Suprapubic skin (tissue), 4 donors: ENCODE measurements at regions not wholly inside any gene's neighbourhood (a gene's known extent, or its start where the extent isn't known, plus 50 kb on each side); places are given as distances from the start of the nearest gene placed in this dataset.

Experiments
- DNase-seq, 2 donors: peaks; one replicate each; pipeline ENCODE4 v3.0.0-alpha.2; 2019; ENCODE audit warnings: low spot score in 2 of 2
- H3K27ac ChIP-seq: fragments of 200-600 bp; sonication (generic); one replicate; pipeline ENCODE4 v1.5.1; 2019
- H3K27me3 ChIP-seq: fragments of 200-600 bp; sonication (generic); one replicate; pipeline ENCODE4 v1.5.1; 2019
- H3K36me3 ChIP-seq: fragments of 200-600 bp; sonication (generic); one replicate; pipeline ENCODE4 v1.5.1; 2019
- H3K4me1 ChIP-seq: fragments of 200-600 bp; sonication (generic); one replicate; pipeline ENCODE4 v1.5.1; 2019
- H3K4me3 ChIP-seq: fragments of 200-600 bp; sonication (generic); one replicate; pipeline ENCODE4 v1.5.1; 2019; ENCODE audit warnings: mild to moderate bottlenecking
- H3K9me3 ChIP-seq: fragments of 200-600 bp; sonication (generic); one replicate; pipeline ENCODE4 v1.5.1; 2019
- CTCF ChIP-seq, 2 donors: fragments of 200-600 bp in 1 of 2; fragments of 450-650 bp in 1 of 2; sonication (generic) in 1 of 2; IDR thresholded peaks; one replicate each; pipeline ENCODE4 v1.5.1; 2016 to 2019; ENCODE audit warnings: antibody characterized with exemption in 2 of 2, mild to moderate bottlenecking in 1 of 2, moderate library complexity in 1 of 2
- EP300 ChIP-seq: sonication (generic); formaldehyde crosslinking; IDR thresholded peaks from one replicate; pipeline ENCODE4 v1.6.1; 2017; ENCODE audit warnings: antibody characterized with exemption
- POLR2A ChIP-seq, 2 donors: fragments of 450-650 bp; IDR thresholded peaks; one replicate each; pipeline ENCODE4 v1.6.1; 2017; ENCODE audit warnings: antibody characterized with exemption in 2 of 2, mild to moderate bottlenecking in 2 of 2, moderate library complexity in 2 of 2
- POLR2AphosphoS5 ChIP-seq, 3 donors: sonication (generic); formaldehyde crosslinking; IDR thresholded peaks; one replicate each; pipeline ENCODE4 v1.6.1; 2017; ENCODE audit warnings: antibody characterized with exemption in 3 of 3
- WGBS: methylation state at CpG from one replicate; pipeline ENCODE4 v1.1.5; 2018; 5-methylcytosine and 5-hydroxymethylcytosine counted together

- 87% methylated on average over 3 of the region's 3 CpGs for WGBS
- no peak for TF ChIP-seq EP300
- no peak for TF ChIP-seq CTCF (IDR thresholded peaks at IDR 0.05)
- no peak for TF ChIP-seq POLR2AphosphoS5 (IDR thresholded peaks at IDR 0.05)
- no peak for TF ChIP-seq POLR2A (IDR thresholded peaks at IDR 0.05)
- H3K36me3 ChIP-seq: no peaks in the 10 kb centered on the region
- no peak overlapping the region for H3K4me3 ChIP-seq
- H3K9me3 ChIP-seq: no peaks in the 10 kb centered on the region
- H3K4me1 ChIP-seq: no peaks in the 10 kb centered on the region
- no peaks in the 10 kb centered on the region for H3K27me3 ChIP-seq
- H3K27ac ChIP-seq: no peak overlapping the region
- no peak for DNase-seq
These were observed 333.4 kb upstream of the ZNF462 start for GRCh38 chr9:106529616-106530015.

GRCh38 chr9:106531491-106531890, 331.5 kb upstream of the ZNF462 start:
- H3K27ac ChIP-seq: no peak overlapping the region
- TF ChIP-seq EP300 (no peak), POLR2A (IDR thresholded peaks at IDR 0.05) (no peak), POLR2AphosphoS5 (IDR thresholded peaks at IDR 0.05) (no peak), CTCF (IDR thresholded peaks at IDR 0.05) (no peak)
- DNase-seq: no peak
- H3K27me3 ChIP-seq: no peaks in the 10 kb centered on the region
- WGBS: 100% methylated on average over 1 of the region's 1 CpG
- no peaks in the 10 kb centered on the region for H3K36me3 ChIP-seq
- no peaks in the 10 kb centered on the region for H3K9me3 ChIP-seq
- peaks cover 3% of the 10 kb centered on the region for H3K4me1 ChIP-seq
- no peak overlapping the region for H3K4me3 ChIP-seq

- no peak for DNase-seq
- H3K27me3 ChIP-seq: no peaks in the 10 kb centered on the region
- H3K4me3 ChIP-seq: no peak overlapping the region
- WGBS: 95% methylated on average over 5 of the region's 5 CpGs
- no peak for TF ChIP-seq POLR2AphosphoS5 (IDR thresholded peaks at IDR 0.05)
- no peak for TF ChIP-seq EP300
- no peak for TF ChIP-seq CTCF (IDR thresholded peaks at IDR 0.05)
- TF ChIP-seq POLR2A (IDR thresholded peaks at IDR 0.05): no peak
- no peak overlapping the region for H3K27ac ChIP-seq
- peaks cover 3% of the 10 kb centered on the region for H3K4me1 ChIP-seq
- H3K9me3 ChIP-seq: no peaks in the 10 kb centered on the region
- no peaks in the 10 kb centered on the region for H3K36me3 ChIP-seq
These were observed 330.5 kb upstream of the ZNF462 start for GRCh38 chr9:106532306-106533015.

- 83% methylated on average over 3 of the region's 3 CpGs for WGBS
- DNase-seq: no peak
These were observed 328.2 kb upstream of the ZNF462 start for GRCh38 chr9:106534800-106535199.

GRCh38 chr9:106535439-106535838, 327.5 kb upstream of the ZNF462 start:
- H3K4me3 ChIP-seq: no peak overlapping the region
- H3K27ac ChIP-seq: no peak overlapping the region
- H3K4me1 ChIP-seq: peaks cover 3% of the 10 kb centered on the region
- TF ChIP-seq EP300 (no peak), POLR2A (IDR thresholded peaks at IDR 0.05) (no peak), CTCF (IDR thresholded peaks at IDR 0.05) (no peak), POLR2AphosphoS5 (IDR thresholded peaks at IDR 0.05) (no peak)
- no peak for DNase-seq
- no peaks in the 10 kb centered on the region for H3K36me3 ChIP-seq
- no peaks in the 10 kb centered on the region for H3K27me3 ChIP-seq
- H3K9me3 ChIP-seq: no peaks in the 10 kb centered on the region
- WGBS: 19% methylated on average over 1 of the region's 1 CpG

More at GRCh38 chr9:106534800-106535199, 328.2 kb upstream of the ZNF462 start:
- Histone ChIP-seq H3K27ac (no peak overlapping the region), H3K36me3 (no peaks in the 10 kb centered on the region), H3K4me1 (peaks cover 3% of the 10 kb centered on the region), H3K4me3 (no peak overlapping the region), H3K27me3 (no peaks in the 10 kb centered on the region), H3K9me3 (no peaks in the 10 kb centered on the region)
- TF ChIP-seq EP300 (no peak), CTCF (IDR thresholded peaks at IDR 0.05) (no peak), POLR2A (IDR thresholded peaks at IDR 0.05) (no peak), POLR2AphosphoS5 (IDR thresholded peaks at IDR 0.05) (no peak)
